Skeletal muscle satellite cell (primary cell): ENCODE measurements at regions not wholly inside any gene's neighbourhood (a gene's known extent, or its start where the extent isn't known, plus 50 kb on each side); places are given as distances from the start of the nearest gene placed in this dataset.

Experiments
- H3K27me3 ChIP-seq: 2 replicates; pipeline ENCODE4 v1.7.0; 2013; ENCODE audit warnings: low read length; ENCODE audit not compliant: control insufficient read depth, insufficient read depth
- H3K36me3 ChIP-seq: 2 replicates; pipeline ENCODE4 v1.7.0; 2013; ENCODE audit warnings: mild to moderate bottlenecking, control low read depth, low read length; ENCODE audit not compliant: insufficient read depth
- H3K4me1 ChIP-seq: 2 replicates; pipeline ENCODE4 v1.7.0; 2013; ENCODE audit warnings: low read length; ENCODE audit not compliant: control insufficient read depth, insufficient read depth
- H3K4me2 ChIP-seq: 2 replicates; pipeline ENCODE4 v1.7.0; 2013; ENCODE audit warnings: mild to moderate bottlenecking, low read length
- H3K4me3 ChIP-seq: 2 replicates; pipeline ENCODE4 v1.7.0; 2013; ENCODE audit warnings: low read length
- H3K9ac ChIP-seq: 2 replicates; pipeline ENCODE4 v1.7.0; 2013; ENCODE audit warnings: mild to moderate bottlenecking, low read depth, low read length, moderate library complexity
- H3K9me3 ChIP-seq: replicated peaks from 2 replicates; pipeline ENCODE4 v1.7.0; 2013; ENCODE audit warnings: mild to moderate bottlenecking, control low read depth, low read length

DNA sequence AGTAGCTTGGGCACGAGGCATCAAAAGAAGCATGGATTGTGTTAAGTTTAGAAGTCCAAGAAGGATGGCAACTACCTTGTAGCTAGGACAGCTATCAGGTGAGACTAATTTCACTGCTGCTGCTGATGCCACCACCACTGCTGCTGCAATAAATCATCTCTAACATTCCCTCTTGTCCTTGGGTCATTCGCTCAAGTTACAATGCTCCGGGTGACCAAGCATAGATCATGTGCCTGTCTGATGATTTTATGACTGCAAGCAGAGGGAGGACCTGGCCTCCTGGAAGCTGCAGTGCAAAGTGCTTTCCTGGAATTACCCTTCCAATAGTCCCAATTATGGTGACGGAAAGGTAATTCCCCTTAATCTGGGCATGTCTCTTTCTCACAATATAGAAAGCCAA is 334.4 kb downstream of the PRELID2 start:
- no peaks in the 10 kb centered on the region for H3K27me3 ChIP-seq
- H3K4me3 ChIP-seq, result no peak overlapping the region
- no peak overlapping the region for H3K4me2 ChIP-seq
- peaks cover 11% of the 10 kb centered on the region for H3K4me1 ChIP-seq
- no peaks in the 10 kb centered on the region for H3K36me3 ChIP-seq
- H3K9ac ChIP-seq, result no peak overlapping the region
- no peaks in the 10 kb centered on the region for H3K9me3 ChIP-seq

DNA sequence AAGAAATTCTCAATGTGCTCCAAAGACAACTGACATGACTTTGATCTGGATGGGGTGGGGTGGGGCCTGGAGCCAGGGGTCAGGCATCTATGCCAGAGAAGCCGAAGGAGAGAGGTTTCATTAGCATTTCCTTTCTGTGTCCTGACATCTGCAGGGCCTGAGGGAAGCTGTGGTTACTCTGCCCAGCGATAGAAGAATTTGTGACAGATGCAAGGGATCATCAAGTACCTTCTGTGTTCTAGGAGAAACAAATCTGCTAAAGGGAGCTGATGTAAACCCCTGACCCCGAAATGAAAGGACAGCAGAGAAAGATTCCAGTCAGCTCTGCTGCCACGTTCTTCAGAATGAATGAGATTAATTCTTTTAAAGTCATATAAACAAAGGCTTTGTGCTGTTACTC is 335.7 kb downstream of the PRELID2 start:
- no peaks in the 10 kb centered on the region for H3K36me3 ChIP-seq
- H3K9ac ChIP-seq, result no peak overlapping the region
- peak overlapping the region; percentile 14 for H3K4me2 ChIP-seq
- H3K4me1 ChIP-seq, result peaks cover 20% of the 10 kb centered on the region
- H3K4me3 ChIP-seq, result no peak overlapping the region
- H3K9me3 ChIP-seq, result no peaks in the 10 kb centered on the region
- H3K27me3 ChIP-seq, result no peaks in the 10 kb centered on the region

DNA sequence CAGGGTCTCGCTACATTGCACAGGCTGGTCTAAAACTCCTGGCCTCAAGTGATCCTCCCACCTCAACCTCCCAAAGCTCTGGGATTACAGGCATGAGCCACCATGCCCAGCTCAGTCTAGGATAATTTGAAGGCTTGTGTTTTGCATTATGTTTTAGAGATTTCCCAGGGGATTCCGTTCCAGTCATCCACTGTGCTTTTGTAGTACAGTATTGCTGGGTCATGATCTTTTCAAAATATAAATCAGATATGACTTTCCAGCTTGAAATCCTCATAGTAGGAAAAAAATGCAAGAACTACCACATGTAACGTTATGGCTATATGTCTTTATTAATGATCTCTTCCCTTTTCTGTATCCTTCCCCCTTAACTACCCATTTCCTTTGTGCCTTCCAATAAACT is 338.1 kb downstream of the PRELID2 start:
- no peaks in the 10 kb centered on the region for H3K9me3 ChIP-seq
- peaks cover 20% of the 10 kb centered on the region for H3K4me1 ChIP-seq
- H3K27me3 ChIP-seq, result no peaks in the 10 kb centered on the region
- H3K4me2 ChIP-seq, result no peak overlapping the region
- H3K9ac ChIP-seq, result no peak overlapping the region
- H3K4me3 ChIP-seq, result no peak overlapping the region
- H3K36me3 ChIP-seq, result no peaks in the 10 kb centered on the region

DNA sequence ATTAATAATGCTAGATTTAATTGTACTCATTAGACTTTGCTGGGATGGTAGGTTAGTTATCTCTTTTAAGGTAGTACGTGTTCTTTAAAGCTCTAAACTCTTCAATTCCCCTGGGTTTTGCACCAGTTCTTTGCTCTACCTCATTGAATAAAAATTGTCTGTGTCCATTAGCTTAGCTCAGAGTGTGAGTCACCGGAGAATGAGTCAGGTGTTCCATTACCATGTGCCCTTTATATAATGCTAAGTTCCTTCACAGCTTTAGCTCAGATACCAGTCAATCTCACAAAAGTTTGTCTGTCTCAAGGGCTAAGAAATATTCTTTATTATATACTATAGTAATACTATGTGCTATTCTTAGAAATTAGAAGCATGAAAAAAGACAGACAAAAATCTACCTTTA is 339.4 kb downstream of the PRELID2 start:
- no peaks in the 10 kb centered on the region for H3K36me3 ChIP-seq
- no peak overlapping the region for H3K9ac ChIP-seq
- H3K27me3 ChIP-seq, result no peaks in the 10 kb centered on the region
- no peaks in the 10 kb centered on the region for H3K9me3 ChIP-seq
- no peak overlapping the region for H3K4me3 ChIP-seq
- peaks cover 20% of the 10 kb centered on the region for H3K4me1 ChIP-seq
- H3K4me2 ChIP-seq, result no peak overlapping the region

DNA sequence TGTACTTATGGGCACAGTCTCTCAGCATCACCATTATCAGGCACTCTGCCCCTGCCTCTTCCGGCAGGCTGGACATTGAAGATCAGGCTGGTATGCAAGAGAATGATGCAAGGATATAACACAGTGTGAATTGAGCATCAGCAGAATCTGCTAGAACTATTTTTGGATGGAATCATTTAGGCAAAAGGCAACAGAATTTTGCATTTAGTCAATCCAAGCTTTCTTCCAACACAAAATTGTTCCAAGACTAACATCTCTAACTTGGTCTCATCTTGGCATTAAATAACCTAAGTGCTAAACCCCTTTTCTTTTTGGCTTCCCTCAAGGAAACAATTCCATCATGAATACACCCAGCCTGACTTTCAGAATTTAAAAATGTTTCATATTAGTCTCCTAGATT is 339.9 kb downstream of the PRELID2 start:
- Histone ChIP-seq H3K9me3 (no peaks in the 10 kb centered on the region), H3K4me3 (no peak overlapping the region), H3K4me1 (peaks cover 20% of the 10 kb centered on the region), H3K36me3 (no peaks in the 10 kb centered on the region), H3K9ac (no peak overlapping the region), H3K4me2 (no peak overlapping the region), H3K27me3 (no peaks in the 10 kb centered on the region)

DNA sequence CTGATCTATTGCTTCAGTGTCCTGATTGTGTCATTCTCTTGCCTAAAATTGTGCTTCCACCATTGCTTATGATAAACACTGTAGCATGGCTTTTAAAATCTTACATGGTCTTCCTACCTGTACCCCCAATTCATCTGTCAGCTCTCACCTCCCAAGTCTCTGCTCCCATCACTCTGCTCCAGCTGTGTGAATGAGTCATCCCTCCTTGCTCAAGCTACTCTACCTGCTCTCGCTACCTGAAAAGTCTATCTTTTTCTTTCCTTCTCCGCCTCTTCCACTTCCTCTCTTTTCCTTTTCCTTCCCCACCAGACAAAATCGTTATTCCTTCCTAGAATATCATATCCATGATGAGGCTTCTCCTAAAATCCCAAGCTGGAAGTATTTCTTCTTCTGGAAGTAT is 341.7 kb downstream of the PRELID2 start:
- Histone ChIP-seq H3K9me3 (no peaks in the 10 kb centered on the region), H3K27me3 (no peaks in the 10 kb centered on the region), H3K9ac (no peak overlapping the region), H3K4me1 (peaks cover 20% of the 10 kb centered on the region), H3K4me2 (no peak overlapping the region), H3K4me3 (no peak overlapping the region), H3K36me3 (no peaks in the 10 kb centered on the region)

DNA sequence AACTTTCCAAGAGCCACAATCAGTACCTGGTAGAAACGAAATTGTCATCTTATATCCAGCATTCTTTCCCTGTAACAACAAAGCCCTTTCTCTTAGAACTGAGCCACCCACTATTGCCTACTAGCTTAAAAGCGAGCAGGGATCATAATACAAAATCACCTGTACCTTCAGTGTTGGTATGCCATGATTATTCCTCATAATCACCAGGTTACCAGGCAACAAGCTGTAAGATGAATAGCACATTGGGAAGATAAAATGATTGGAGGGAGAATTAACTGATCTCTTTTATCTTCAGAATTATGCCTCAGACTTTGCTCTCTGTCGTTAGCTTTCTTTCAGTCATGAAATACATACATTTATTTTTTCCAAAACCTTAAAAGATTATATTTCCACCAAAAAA is 345.6 kb downstream of the PRELID2 start:
- no peaks in the 10 kb centered on the region for H3K9me3 ChIP-seq
- H3K4me2 ChIP-seq, result no peak overlapping the region
- H3K36me3 ChIP-seq, result no peaks in the 10 kb centered on the region
- H3K9ac ChIP-seq, result no peak overlapping the region
- H3K4me1 ChIP-seq, result peaks cover 6% of the 10 kb centered on the region
- no peak overlapping the region for H3K4me3 ChIP-seq
- no peaks in the 10 kb centered on the region for H3K27me3 ChIP-seq

DNA sequence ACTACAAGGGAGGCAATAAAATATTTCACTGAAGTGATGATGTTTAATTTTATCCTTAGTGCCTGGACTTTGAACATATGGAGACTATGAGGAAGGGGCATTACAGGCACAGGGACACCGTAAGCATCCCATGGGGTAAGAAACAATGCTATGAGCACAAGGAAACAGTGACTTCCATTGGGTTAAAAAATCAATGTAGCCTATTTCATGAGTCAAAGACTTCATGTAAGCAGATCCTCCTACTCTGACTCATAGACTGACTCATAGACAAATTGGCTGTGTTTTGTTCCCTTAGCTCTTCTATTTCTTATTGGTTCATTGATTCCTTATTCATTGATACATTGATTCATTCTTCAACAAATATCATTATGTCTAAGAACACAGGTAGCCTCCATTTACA is 351.0 kb downstream of the PRELID2 start:
- Histone ChIP-seq H3K4me3 (no peak overlapping the region), H3K36me3 (no peaks in the 10 kb centered on the region)

DNA sequence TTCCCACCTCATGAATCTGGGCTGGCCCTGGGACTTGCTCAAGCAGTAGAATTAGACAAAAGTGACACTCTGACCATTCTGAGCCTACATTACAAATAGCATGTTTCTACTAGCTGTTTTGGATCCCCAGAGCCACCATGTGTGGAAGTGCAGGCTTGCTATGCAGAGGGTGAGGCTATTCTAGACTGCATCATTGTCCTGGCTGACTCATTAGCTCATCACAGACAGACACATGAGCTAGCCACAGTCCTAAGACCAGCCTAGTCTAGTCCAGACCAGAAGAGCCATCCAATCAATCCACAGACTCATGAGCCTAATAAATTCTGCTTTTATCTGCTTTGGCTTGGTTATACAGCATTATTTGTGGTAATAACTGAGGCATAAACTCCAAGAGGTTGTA is 351.9 kb downstream of the PRELID2 start:
- Histone ChIP-seq H3K36me3 (no peaks in the 10 kb centered on the region), H3K4me1 (peaks cover 41% of the 10 kb centered on the region), H3K9me3 (no peaks in the 10 kb centered on the region), H3K27me3 (no peaks in the 10 kb centered on the region), H3K9ac (no peak overlapping the region), H3K4me2 (no peak overlapping the region), H3K4me3 (no peak overlapping the region)

More for the DNA sequence above, 351.0 kb downstream of the PRELID2 start:
- Histone ChIP-seq H3K4me2 (peak overlapping the region; percentile 38), H3K4me1 (peaks cover 38% of the 10 kb centered on the region), H3K27me3 (no peaks in the 10 kb centered on the region), H3K9me3 (no peaks in the 10 kb centered on the region), H3K9ac (no peak overlapping the region)

DNA sequence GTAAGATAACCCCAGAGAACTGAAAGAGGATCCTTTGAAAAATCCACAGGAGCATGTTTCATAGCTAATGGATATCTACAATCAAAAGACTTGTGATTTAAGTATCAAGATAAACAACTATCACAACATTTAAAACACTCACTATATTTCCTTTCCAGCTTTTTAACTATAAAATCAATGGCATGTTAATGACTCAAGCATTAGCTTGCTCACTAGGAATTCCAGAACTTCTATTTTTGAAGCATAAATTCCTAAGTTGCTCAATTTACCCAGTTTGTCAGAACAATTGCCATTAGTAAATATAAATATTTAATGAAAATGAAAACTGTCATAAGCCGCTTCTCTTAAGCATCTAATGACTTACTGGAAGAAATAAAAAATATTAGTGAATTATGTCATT is 355.3 kb downstream of the PRELID2 start:
- peaks cover 41% of the 10 kb centered on the region for H3K4me1 ChIP-seq
- H3K36me3 ChIP-seq, result no peaks in the 10 kb centered on the region
- peak overlapping the region; percentile 30 for H3K4me2 ChIP-seq
- H3K4me3 ChIP-seq, result peak overlapping the region; percentile 17
- no peaks in the 10 kb centered on the region for H3K9me3 ChIP-seq
- no peaks in the 10 kb centered on the region for H3K27me3 ChIP-seq
- peak overlapping the region; percentile 52 for H3K9ac ChIP-seq

DNA sequence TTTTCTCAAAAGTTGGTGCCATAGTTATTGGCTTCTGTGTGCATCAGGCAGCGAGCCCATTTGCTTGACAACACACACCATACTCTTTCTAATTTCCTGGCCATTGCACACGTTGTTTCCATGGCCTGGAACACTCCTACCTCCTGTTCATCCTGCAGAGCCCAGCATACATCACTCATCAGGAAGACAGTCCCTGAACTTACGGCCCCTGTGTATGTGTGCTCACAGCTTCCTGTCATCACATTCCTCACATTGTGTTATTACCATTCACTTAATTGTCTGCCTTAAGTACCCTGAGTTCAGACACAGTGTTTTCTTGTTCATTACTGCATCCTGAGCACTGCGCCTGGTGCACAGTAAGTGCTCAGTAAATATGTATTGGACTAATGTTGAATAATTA is 355.9 kb downstream of the PRELID2 start:
- Histone ChIP-seq H3K4me1 (peaks cover 37% of the 10 kb centered on the region), H3K4me3 (peak overlapping the region; percentile 5), H3K9me3 (no peaks in the 10 kb centered on the region), H3K36me3 (no peaks in the 10 kb centered on the region), H3K4me2 (peak overlapping the region; percentile 30), H3K27me3 (no peaks in the 10 kb centered on the region), H3K9ac (peak overlapping the region; percentile 52)

DNA sequence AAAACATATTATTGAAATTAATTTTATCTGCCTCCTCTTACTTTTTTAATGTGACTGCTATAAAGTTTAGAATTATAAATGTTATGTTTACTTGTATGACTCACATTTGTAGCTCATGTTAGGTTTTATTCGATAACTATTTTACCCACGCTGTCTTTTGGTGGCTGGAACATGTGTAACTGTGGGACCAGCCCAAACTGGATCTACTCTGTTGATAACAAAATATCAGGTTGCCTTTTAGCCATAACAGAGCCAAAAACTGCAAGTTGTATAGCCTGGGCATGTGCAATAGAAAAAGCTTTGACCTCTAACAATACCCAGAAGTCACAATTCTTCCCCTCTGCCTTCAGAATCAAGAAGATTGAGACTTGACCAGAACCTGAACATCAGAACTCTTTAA is 356.5 kb downstream of the PRELID2 start:
- H3K27me3 ChIP-seq, result no peaks in the 10 kb centered on the region

More for the DNA sequence above, 356.5 kb downstream of the PRELID2 start:
- Histone ChIP-seq H3K4me3 (no peak overlapping the region), H3K4me2 (peak overlapping the region; percentile 30), H3K36me3 (no peaks in the 10 kb centered on the region), H3K9ac (no peak overlapping the region), H3K4me1 (peaks cover 32% of the 10 kb centered on the region), H3K9me3 (no peaks in the 10 kb centered on the region)
